Keratinocyte (primary cell): ENCODE measurements at regions not wholly inside any gene's neighbourhood (a gene's known extent, or its start where the extent isn't known, plus 50 kb on each side); places are given as distances from the start of the nearest gene placed in this dataset.

ENCODE experiments used
- DNase-seq: peaks from one replicate; pipeline ENCODE4 v3.0.0-alpha.2; 2011; ENCODE audit warnings: low read depth, missing footprints, low spot score
- FAIRE-seq: peaks from 2 replicates; lab custom pipeline; 2011; peaks lifted over from hg19 to GRCh38; lab: Jason Lieb, UNC
- H2AFZ ChIP-seq: 2 replicates; pipeline ENCODE4 v1.6.0; 2012; ENCODE audit warnings: low read length, control low read depth, inconsistent platforms; ENCODE audit not compliant: control insufficient read depth
- H3K27ac ChIP-seq: 2 replicates; pipeline ENCODE4 v1.5.1; 2011; ENCODE audit warnings: low read length; ENCODE audit not compliant: control insufficient read depth, insufficient read depth
- H3K27me3 ChIP-seq: 3 replicates; pipeline ENCODE4 v1.6.0; 2011; ENCODE audit warnings: low read length; ENCODE audit not compliant: control insufficient read depth, insufficient read depth; ENCODE audit errors: extremely low read depth
- H3K36me3 ChIP-seq, 2 experiments: 2 replicates in 1 of 2; 3 replicates in 1 of 2; pipeline ENCODE4 v1.5.1; 2011; ENCODE audit warnings: low read length in 2 of 2, mild to moderate bottlenecking in 1 of 2; ENCODE audit not compliant: control insufficient read depth in 2 of 2, insufficient read depth in 2 of 2; ENCODE audit errors: extremely low read depth in 1 of 2
- H3K4me1 ChIP-seq: 3 replicates; pipeline ENCODE4 v1.5.1; 2011; ENCODE audit warnings: low read length; ENCODE audit not compliant: control insufficient read depth, insufficient read depth; ENCODE audit errors: extremely low read depth
- H3K4me2 ChIP-seq: 3 replicates; pipeline ENCODE4 v1.6.0; 2011; ENCODE audit warnings: low read depth, low read length; ENCODE audit not compliant: control insufficient read depth, insufficient read depth; ENCODE audit errors: extremely low read depth
- H3K4me3 ChIP-seq, 3 experiments: fragments of 200-600 bp in 1 of 3; sonication (generic) in 1 of 3; 2 replicates in 2 of 3; 3 replicates in 1 of 3; pipeline ENCODE4 v1.5.1; 2011 to 2016; ENCODE audit warnings: low read length in 3 of 3, mild to moderate bottlenecking in 3 of 3, control low read depth in 2 of 3, inconsistent platforms in 1 of 3, low read depth in 1 of 3, mixed read lengths in 1 of 3, mixed run types in 1 of 3, moderate library complexity in 1 of 3; ENCODE audit not compliant: control insufficient read depth in 2 of 3, insufficient read depth in 2 of 3; ENCODE audit errors: extremely low read depth in 1 of 3
- H3K79me2 ChIP-seq: 2 replicates; pipeline ENCODE4 v1.6.0; 2012; ENCODE audit warnings: low read length; ENCODE audit not compliant: control insufficient read depth, insufficient read depth
- H3K9ac ChIP-seq: 3 replicates; pipeline ENCODE4 v1.6.0; 2011; ENCODE audit warnings: low read length; ENCODE audit not compliant: control insufficient read depth, insufficient read depth; ENCODE audit errors: extremely low read depth
- H3K9me1 ChIP-seq: 3 replicates; pipeline ENCODE4 v1.6.0; 2011; ENCODE audit warnings: low read length; ENCODE audit not compliant: control insufficient read depth, insufficient read depth; ENCODE audit errors: extremely low read depth
- H3K9me3 ChIP-seq: 2 replicates; pipeline ENCODE4 v1.5.1; 2012; ENCODE audit warnings: low read depth, low read length; ENCODE audit not compliant: control insufficient read depth
- H4K20me1 ChIP-seq: 3 replicates; pipeline ENCODE4 v1.6.0; 2011; ENCODE audit warnings: low read length; ENCODE audit not compliant: control insufficient read depth, insufficient read depth; ENCODE audit errors: extremely low read depth
- EZH2 ChIP-seq: IDR thresholded peaks from one replicate; pipeline ENCODE4 v1.6.1; 2012; ENCODE audit warnings: inconsistent platforms, mild to moderate bottlenecking, low read length, moderate library complexity
- dilution Hi-C: fragments of 300-500 bp; cut with MboI; formaldehyde crosslinking; loops from one replicate; pipeline ENCODE4 v1.7.0; 2020; ENCODE audit warnings: low sequenced_read_pairs; ENCODE audit not compliant: extremely low pct_ligation_motif_present
- TF ChIP-seq, protein P1 (sequence below), 3 experiments: IDR thresholded peaks in 1 of 3; conservative IDR thresholded peaks in 1 of 3; optimal IDR thresholded peaks in 1 of 3; 2 replicates in 2 of 3; 3 replicates in 1 of 3; pipeline versions ENCODE3 to v1.5.1; 2011; ENCODE audit warnings: low read length in 3 of 3, mild to moderate bottlenecking in 3 of 3, moderate library complexity in 2 of 3, control low read depth in 1 of 3, inconsistent platforms in 1 of 3; ENCODE audit not compliant: insufficient read depth in 2 of 3; ENCODE audit errors: extremely low read depth in 1 of 3

DNA sequence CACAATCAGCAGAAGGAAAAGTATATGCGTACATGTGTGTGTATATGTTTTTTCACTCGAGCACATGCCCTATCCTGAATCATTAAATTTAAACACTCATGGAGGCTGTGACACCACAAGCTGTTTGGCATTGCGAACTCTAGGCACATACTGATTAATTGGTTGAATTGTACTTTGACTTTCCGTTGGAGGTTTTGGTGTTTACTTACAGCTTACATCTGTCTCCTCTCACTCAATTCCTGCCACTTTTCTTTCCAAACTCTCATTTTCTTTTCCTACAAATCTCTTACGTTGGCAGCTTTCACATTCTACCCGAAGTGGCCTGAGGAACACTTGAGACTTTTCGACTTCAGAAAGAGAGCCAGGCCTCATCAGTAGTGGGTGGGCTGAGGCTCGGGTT lies 434.1 kb upstream of the SEMA6D start:
- H3K36me3 ChIP-seq, result no peaks in the 10 kb centered on the region
- DNase-seq, result no peak
- no peak for FAIRE-seq

DNA sequence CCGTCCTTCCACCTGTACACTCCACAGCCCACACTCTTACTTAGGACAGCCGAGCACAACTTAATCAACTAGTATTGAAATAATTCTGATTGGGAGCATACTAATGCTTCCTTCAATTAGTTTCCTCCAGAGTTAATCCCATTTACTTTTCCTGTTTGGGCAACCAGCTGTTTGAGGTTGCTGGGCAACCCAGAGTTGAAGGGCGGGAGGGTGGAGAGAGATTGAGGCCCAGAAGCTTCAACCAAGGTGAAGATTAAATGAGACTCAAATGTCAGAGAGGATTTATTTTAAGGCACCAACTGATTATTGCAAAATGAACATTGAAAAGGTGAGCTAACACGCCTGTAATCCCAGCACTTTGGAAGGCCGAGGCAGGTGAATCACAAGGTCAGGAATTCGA lies 428.5 kb upstream of the SEMA6D start:
- no peak for TF ChIP-seq EZH2
- TF ChIP-seq, protein P1, sequence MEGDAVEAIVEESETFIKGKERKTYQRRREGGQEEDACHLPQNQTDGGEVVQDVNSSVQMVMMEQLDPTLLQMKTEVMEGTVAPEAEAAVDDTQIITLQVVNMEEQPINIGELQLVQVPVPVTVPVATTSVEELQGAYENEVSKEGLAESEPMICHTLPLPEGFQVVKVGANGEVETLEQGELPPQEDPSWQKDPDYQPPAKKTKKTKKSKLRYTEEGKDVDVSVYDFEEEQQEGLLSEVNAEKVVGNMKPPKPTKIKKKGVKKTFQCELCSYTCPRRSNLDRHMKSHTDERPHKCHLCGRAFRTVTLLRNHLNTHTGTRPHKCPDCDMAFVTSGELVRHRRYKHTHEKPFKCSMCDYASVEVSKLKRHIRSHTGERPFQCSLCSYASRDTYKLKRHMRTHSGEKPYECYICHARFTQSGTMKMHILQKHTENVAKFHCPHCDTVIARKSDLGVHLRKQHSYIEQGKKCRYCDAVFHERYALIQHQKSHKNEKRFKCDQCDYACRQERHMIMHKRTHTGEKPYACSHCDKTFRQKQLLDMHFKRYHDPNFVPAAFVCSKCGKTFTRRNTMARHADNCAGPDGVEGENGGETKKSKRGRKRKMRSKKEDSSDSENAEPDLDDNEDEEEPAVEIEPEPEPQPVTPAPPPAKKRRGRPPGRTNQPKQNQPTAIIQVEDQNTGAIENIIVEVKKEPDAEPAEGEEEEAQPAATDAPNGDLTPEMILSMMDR (optimal IDR thresholded peaks at IDR 0.05 in 1 of 3, IDR thresholded peaks at IDR 0.05 in 1 of 3, conservative IDR thresholded peaks at IDR 0.05 in 1 of 3; ENCODE audit: extremely low read depth in 1 of 3, insufficient read depth in 2 of 3, low read length in 3 of 3), result no peak
- dilution Hi-C loops, result no loop called here
- FAIRE-seq, result no peak

More for the DNA sequence above, 434.1 kb upstream of the SEMA6D start:
- Histone ChIP-seq H3K9ac (no peak overlapping the region), H3K4me1 (no peaks in the 10 kb centered on the region), H3K4me3 (no peak overlapping the region), H3K9me3 (no peaks in the 10 kb centered on the region), H3K4me2 (no peak overlapping the region), H3K27ac (no peak overlapping the region), H3K9me1 (no peaks in the 10 kb centered on the region), H3K27me3 (no peaks in the 10 kb centered on the region), H3K79me2 (no peaks in the 10 kb centered on the region), H4K20me1 (no peaks in the 10 kb centered on the region), H2AFZ (no peak overlapping the region)
- dilution Hi-C loops, result no loop called here
- TF ChIP-seq EZH2, result no peak
- TF ChIP-seq, protein P1 (optimal IDR thresholded peaks at IDR 0.05 in 1 of 3, IDR thresholded peaks at IDR 0.05 in 1 of 3, conservative IDR thresholded peaks at IDR 0.05 in 1 of 3; ENCODE audit: extremely low read depth in 1 of 3, insufficient read depth in 2 of 3, low read length in 3 of 3), result no peak

More for the DNA sequence above, 428.5 kb upstream of the SEMA6D start:
- Histone ChIP-seq H3K27me3 (no peaks in the 10 kb centered on the region), H3K36me3 (no peaks in the 10 kb centered on the region), H3K9me3 (no peaks in the 10 kb centered on the region), H3K4me2 (no peak overlapping the region), H3K9me1 (no peaks in the 10 kb centered on the region), H3K9ac (no peak overlapping the region), H3K27ac (no peak overlapping the region), H2AFZ (no peak overlapping the region), H3K4me1 (no peaks in the 10 kb centered on the region), H4K20me1 (no peaks in the 10 kb centered on the region), H3K79me2 (no peaks in the 10 kb centered on the region), H3K4me3 (no peak overlapping the region)
- no peak for DNase-seq
